ENCODE measurements at regions not wholly inside any gene's neighbourhood (a gene's known extent, or its start where the extent isn't known, plus 50 kb on each side); places are given as distances from the start of the nearest gene placed in this dataset.

GRCh38 chr13:76621705-76622104 is 264.5 kb downstream of the KCTD12 start:
- H3K36me3 ChIP-seq (ENCODE audit: control insufficient read depth, insufficient read depth, low read length), result no peaks in the 10 kb centered on the region

GRCh38 chr13:76620036-76620435 is 266.2 kb downstream of the KCTD12 start:
- Mint-ChIP-seq H3K27me3 (peaks cover 4% of the 10 kb centered on the region), H3K27ac (no peak overlapping the region), H3K9me3 (peaks cover 0 to 9% (median 0%) of the 10 kb centered on the region in 7 donors), H3K36me3 (no peaks in the 10 kb centered on the region), H3K4me3 (no peak overlapping the region), H3K4me1 (no peaks in the 10 kb centered on the region)
- ATAC-seq (ENCODE audit: low read depth in 2 of 2), result no peak
- DNase-seq, result no peak
- no peaks in the 10 kb centered on the region for H3K36me3 ChIP-seq (ENCODE audit: control insufficient read depth, insufficient read depth, low read length)
- no peaks in the 10 kb centered on the region for H3K4me1 ChIP-seq (ENCODE audit: control insufficient read depth, insufficient read depth, low read length, poor library complexity, severe bottlenecking)
- H3K9me3 ChIP-seq (ENCODE audit: control insufficient read depth in 2 of 2, low read length in 2 of 2), result no peaks in the 10 kb centered on the region
- no peaks in the 10 kb centered on the region for H3K27me3 ChIP-seq (ENCODE audit: control insufficient read depth, insufficient read depth, low read length)
- H3K4me3 ChIP-seq (ENCODE audit: low read depth, low read length), result no peak overlapping the region
- no peak overlapping the region for H3K27ac ChIP-seq (ENCODE audit: insufficient read depth, low read length, poor library complexity, severe bottlenecking)

More at GRCh38 chr13:76621705-76622104, 264.5 kb downstream of the KCTD12 start:
- Mint-ChIP-seq H3K4me3 (no peak overlapping the region), H3K27me3 (peaks cover 8% of the 10 kb centered on the region), H3K36me3 (no peaks in the 10 kb centered on the region), H3K9me3 (peaks cover 0 to 9% (median 1%) of the 10 kb centered on the region in 7 donors), H3K4me1 (no peaks in the 10 kb centered on the region), H3K27ac (no peak overlapping the region)
- Histone ChIP-seq H3K27me3 (ENCODE audit: control insufficient read depth, insufficient read depth, low read length) (no peaks in the 10 kb centered on the region), H3K9me3 (ENCODE audit: control insufficient read depth in 2 of 2, low read length in 2 of 2) (no peaks in the 10 kb centered on the region), H3K27ac (ENCODE audit: insufficient read depth, low read length, poor library complexity, severe bottlenecking) (no peak overlapping the region), H3K4me1 (ENCODE audit: control insufficient read depth, insufficient read depth, low read length, poor library complexity, severe bottlenecking) (no peaks in the 10 kb centered on the region), H3K4me3 (ENCODE audit: low read depth, low read length) (no peak overlapping the region)
- no peak for DNase-seq
- no peak for ATAC-seq (ENCODE audit: low read depth in 2 of 2)

- H3K27me3 Mint-ChIP-seq, result peaks cover 4% of the 10 kb centered on the region
- H3K27ac ChIP-seq (ENCODE audit: insufficient read depth, low read length, poor library complexity, severe bottlenecking), result no peak overlapping the region
- H3K4me3 ChIP-seq (ENCODE audit: low read depth, low read length), result no peak overlapping the region
- ATAC-seq (ENCODE audit: low read depth in 2 of 2) (no peak), DNase-seq (no peak)
- H3K27ac Mint-ChIP-seq, result no peak overlapping the region
- H3K4me1 ChIP-seq (ENCODE audit: control insufficient read depth, insufficient read depth, low read length, poor library complexity, severe bottlenecking), result no peaks in the 10 kb centered on the region
- H3K9me3 ChIP-seq (ENCODE audit: control insufficient read depth in 2 of 2, low read length in 2 of 2), result no peaks in the 10 kb centered on the region
- no peaks in the 10 kb centered on the region for H3K4me1 Mint-ChIP-seq
- H3K4me3 Mint-ChIP-seq, result no peak overlapping the region
- H3K36me3 ChIP-seq (ENCODE audit: control insufficient read depth, insufficient read depth, low read length), result no peaks in the 10 kb centered on the region
- peaks cover 0 to 9% (median 0%) of the 10 kb centered on the region in 7 donors for H3K9me3 Mint-ChIP-seq
- no peaks in the 10 kb centered on the region for H3K36me3 Mint-ChIP-seq
- no peaks in the 10 kb centered on the region for H3K27me3 ChIP-seq (ENCODE audit: control insufficient read depth, insufficient read depth, low read length)
Measured at GRCh38 chr13:76619631-76620030, 266.6 kb downstream of the KCTD12 start.

- no peaks in the 10 kb centered on the region for H3K36me3 Mint-ChIP-seq
Measured at GRCh38 chr13:76610819-76611415, 275.3 kb downstream of the KCTD12 start.

GRCh38 chr13:76609643-76610042 is 276.6 kb downstream of the KCTD12 start:
- no peak overlapping the region for H3K27ac ChIP-seq (ENCODE audit: insufficient read depth, low read length, poor library complexity, severe bottlenecking)

More at GRCh38 chr13:76610819-76611415, 275.3 kb downstream of the KCTD12 start:
- DNase-seq, result no peak
- H3K9me3 ChIP-seq (ENCODE audit: control insufficient read depth in 2 of 2, low read length in 2 of 2), result no peaks in the 10 kb centered on the region
- H3K27me3 ChIP-seq (ENCODE audit: control insufficient read depth, insufficient read depth, low read length), result no peaks in the 10 kb centered on the region
- no peak overlapping the region for H3K27ac ChIP-seq (ENCODE audit: insufficient read depth, low read length, poor library complexity, severe bottlenecking)
- ATAC-seq (ENCODE audit: low read depth in 2 of 2), result no peak
- no peaks in the 10 kb centered on the region for H3K4me1 ChIP-seq (ENCODE audit: control insufficient read depth, insufficient read depth, low read length, poor library complexity, severe bottlenecking)
- no peak overlapping the region for H3K27ac Mint-ChIP-seq
- H3K4me3 ChIP-seq (ENCODE audit: low read depth, low read length), result no peak overlapping the region
- H3K9me3 Mint-ChIP-seq, result peaks cover 0 to 1% (median 0%) of the 10 kb centered on the region in 7 donors
- H3K27me3 Mint-ChIP-seq, result peaks cover 4% of the 10 kb centered on the region
- H3K4me1 Mint-ChIP-seq, result no peaks in the 10 kb centered on the region
- H3K4me3 Mint-ChIP-seq, result no peak overlapping the region
- no peaks in the 10 kb centered on the region for H3K36me3 ChIP-seq (ENCODE audit: control insufficient read depth, insufficient read depth, low read length)

GRCh38 chr13:76607866-76608265 is 278.3 kb downstream of the KCTD12 start:
- Histone ChIP-seq H3K27ac (ENCODE audit: insufficient read depth, low read length, poor library complexity, severe bottlenecking) (no peak overlapping the region), H3K27me3 (ENCODE audit: control insufficient read depth, insufficient read depth, low read length) (no peaks in the 10 kb centered on the region), H3K9me3 (ENCODE audit: control insufficient read depth in 2 of 2, low read length in 2 of 2) (no peaks in the 10 kb centered on the region), H3K4me1 (ENCODE audit: control insufficient read depth, insufficient read depth, low read length, poor library complexity, severe bottlenecking) (no peaks in the 10 kb centered on the region), H3K36me3 (ENCODE audit: control insufficient read depth, insufficient read depth, low read length) (no peaks in the 10 kb centered on the region), H3K4me3 (ENCODE audit: low read depth, low read length) (no peak overlapping the region)
- no peak overlapping the region for H3K4me3 Mint-ChIP-seq
- H3K9me3 Mint-ChIP-seq, result peaks cover 0 to 6% (median 1%) of the 10 kb centered on the region in 7 donors
- no peak for DNase-seq
- peaks cover 4% of the 10 kb centered on the region for H3K27me3 Mint-ChIP-seq
- no peak for ATAC-seq (ENCODE audit: low read depth in 2 of 2)
- no peaks in the 10 kb centered on the region for H3K4me1 Mint-ChIP-seq
- H3K36me3 Mint-ChIP-seq, result no peaks in the 10 kb centered on the region
- no peak overlapping the region for H3K27ac Mint-ChIP-seq

More at GRCh38 chr13:76609643-76610042, 276.6 kb downstream of the KCTD12 start:
- no peaks in the 10 kb centered on the region for H3K4me1 ChIP-seq (ENCODE audit: control insufficient read depth, insufficient read depth, low read length, poor library complexity, severe bottlenecking)
- Mint-ChIP-seq H3K4me3 (no peak overlapping the region), H3K36me3 (no peaks in the 10 kb centered on the region), H3K4me1 (no peaks in the 10 kb centered on the region), H3K27ac (no peak overlapping the region), H3K27me3 (peaks cover 4% of the 10 kb centered on the region), H3K9me3 (peaks cover 0 to 5% (median 0%) of the 10 kb centered on the region in 7 donors)
- ATAC-seq (ENCODE audit: low read depth in 2 of 2), result no peak
- H3K27me3 ChIP-seq (ENCODE audit: control insufficient read depth, insufficient read depth, low read length), result no peaks in the 10 kb centered on the region
- H3K36me3 ChIP-seq (ENCODE audit: control insufficient read depth, insufficient read depth, low read length), result no peaks in the 10 kb centered on the region
- H3K9me3 ChIP-seq (ENCODE audit: control insufficient read depth in 2 of 2, low read length in 2 of 2), result no peaks in the 10 kb centered on the region
- no peak overlapping the region for H3K4me3 ChIP-seq (ENCODE audit: low read depth, low read length)
- DNase-seq, result no peak

GRCh38 chr13:76600081-76600480 is 286.1 kb downstream of the KCTD12 start:
- Mint-ChIP-seq H3K27ac (no peak overlapping the region), H3K4me3 (no peak overlapping the region), H3K27me3 (no peaks in the 10 kb centered on the region), H3K4me1 (no peaks in the 10 kb centered on the region), H3K9me3 (peaks cover 0 to 6% (median under 1%) of the 10 kb centered on the region in 7 donors), H3K36me3 (no peaks in the 10 kb centered on the region)
- Histone ChIP-seq H3K36me3 (ENCODE audit: control insufficient read depth, insufficient read depth, low read length) (no peaks in the 10 kb centered on the region), H3K4me1 (ENCODE audit: control insufficient read depth, insufficient read depth, low read length, poor library complexity, severe bottlenecking) (no peaks in the 10 kb centered on the region), H3K27ac (ENCODE audit: insufficient read depth, low read length, poor library complexity, severe bottlenecking) (no peak overlapping the region), H3K4me3 (ENCODE audit: low read depth, low read length) (no peak overlapping the region), H3K27me3 (ENCODE audit: control insufficient read depth, insufficient read depth, low read length) (no peaks in the 10 kb centered on the region), H3K9me3 (ENCODE audit: control insufficient read depth in 2 of 2, low read length in 2 of 2) (no peaks in the 10 kb centered on the region)
- ATAC-seq (ENCODE audit: low read depth in 2 of 2) (no peak), DNase-seq (no peak)

GRCh38 chr13:76597868-76598267 is 288.3 kb downstream of the KCTD12 start:
- ATAC-seq (ENCODE audit: low read depth in 2 of 2), result no peak

More at GRCh38 chr13:76597868-76598267, 288.3 kb downstream of the KCTD12 start:
- Mint-ChIP-seq H3K4me1 (no peaks in the 10 kb centered on the region), H3K9me3 (peaks cover 0 to 4% (median under 1%) of the 10 kb centered on the region in 7 donors), H3K27me3 (no peaks in the 10 kb centered on the region), H3K4me3 (no peak overlapping the region), H3K36me3 (no peaks in the 10 kb centered on the region), H3K27ac (no peak overlapping the region)
- Histone ChIP-seq H3K4me3 (ENCODE audit: low read depth, low read length) (no peak overlapping the region), H3K27ac (ENCODE audit: insufficient read depth, low read length, poor library complexity, severe bottlenecking) (no peak overlapping the region), H3K36me3 (ENCODE audit: control insufficient read depth, insufficient read depth, low read length) (no peaks in the 10 kb centered on the region), H3K9me3 (ENCODE audit: control insufficient read depth in 2 of 2, low read length in 2 of 2) (no peaks in the 10 kb centered on the region), H3K4me1 (ENCODE audit: control insufficient read depth, insufficient read depth, low read length, poor library complexity, severe bottlenecking) (no peaks in the 10 kb centered on the region), H3K27me3 (ENCODE audit: control insufficient read depth, insufficient read depth, low read length) (no peaks in the 10 kb centered on the region)
- no peak for DNase-seq
